DMS153 (cell line): ENCODE measurements at regions not wholly inside any gene's neighbourhood (a gene's known extent, or its start where the extent isn't known, plus 50 kb on each side); places are given as distances from the start of the nearest gene placed in this dataset.
"Not testable (repeated sequence)": the region's sequence is repeated elsewhere in the genome, so short reads cannot be mapped to it uniquely, and the experiment has no call there.

Experiments
- DNase-seq: peaks from one replicate; lab custom pipeline; 2025; lab: John Stamatoyannopoulos, UW

DNA sequence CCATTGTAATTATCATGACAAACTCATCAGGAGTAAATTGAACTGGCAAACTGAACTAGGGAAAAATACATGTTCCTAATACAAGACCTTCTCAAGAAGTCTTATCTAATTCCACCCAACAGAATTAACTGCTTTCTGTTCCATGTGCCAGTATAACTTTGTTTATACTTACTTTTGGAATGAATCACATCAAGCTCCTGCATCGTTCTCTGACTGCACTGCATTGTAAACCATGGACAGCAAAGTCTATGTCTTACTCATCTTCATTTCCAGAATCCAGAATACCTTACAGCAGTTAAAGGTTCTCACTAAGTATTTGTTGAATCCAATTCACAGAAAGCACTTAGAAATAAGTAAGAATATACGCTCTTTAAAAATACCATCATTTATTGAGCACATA, 102.8 kb downstream of the PLK2 start:
- DNase-seq, result no peak

DNA sequence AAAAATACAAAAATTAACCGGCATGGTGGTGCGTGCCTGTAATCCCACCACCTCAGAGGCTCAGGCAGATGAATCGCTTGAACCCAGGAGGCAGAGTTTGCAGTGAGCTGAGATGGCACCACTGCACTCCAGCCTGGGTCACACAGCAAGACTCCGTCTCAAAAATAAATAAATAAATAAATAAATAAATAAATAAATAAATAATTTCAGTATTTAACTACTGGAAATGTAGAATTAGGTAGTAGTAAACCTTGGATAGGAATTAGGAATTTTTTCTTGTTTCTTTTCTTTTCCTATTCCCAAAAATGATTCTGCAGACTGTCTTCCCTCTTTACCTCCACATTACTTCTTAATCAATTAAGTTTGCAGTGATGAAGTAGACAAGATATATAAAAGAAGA, 103.2 kb downstream of the PLK2 start:
- no peak for DNase-seq

DNA sequence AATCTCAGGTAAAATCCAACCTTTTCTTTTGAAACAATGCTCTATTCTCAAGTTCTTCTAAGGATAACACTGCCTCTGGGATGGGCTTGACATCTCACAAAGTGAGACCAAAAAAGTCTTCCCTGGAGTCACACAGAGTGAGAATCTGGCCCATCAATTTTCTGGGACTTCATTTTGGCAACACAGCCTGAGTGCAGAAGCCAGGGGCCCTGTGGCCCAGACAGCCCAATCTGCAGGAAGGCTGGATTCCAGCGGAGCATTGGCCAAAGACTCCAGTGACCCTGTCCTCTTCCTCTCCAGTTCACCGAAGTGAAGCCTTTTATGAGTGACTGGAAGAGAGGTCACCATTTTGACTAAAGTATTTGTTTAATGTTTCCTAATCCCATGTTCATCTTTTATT, 105.1 kb downstream of the PLK2 start:
- no peak for DNase-seq

DNA sequence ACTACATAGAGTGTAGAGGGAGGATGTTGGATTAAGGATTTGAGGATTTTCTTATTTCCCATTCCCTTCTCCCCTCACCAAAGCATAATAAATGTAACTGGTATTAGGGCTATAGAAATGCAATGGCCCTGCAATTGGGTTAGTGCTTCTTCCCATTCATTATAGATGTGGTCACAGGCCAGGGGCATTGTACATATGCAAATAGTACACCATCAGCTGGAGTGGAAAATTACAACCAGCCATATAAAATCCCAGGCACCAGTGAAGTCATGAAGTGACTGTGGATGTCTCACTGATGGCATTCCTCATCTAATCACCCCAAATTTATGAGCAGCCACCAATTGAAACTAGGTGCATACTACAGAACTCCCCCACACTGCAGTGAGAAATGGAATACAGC, 105.9 kb downstream of the PLK2 start:
- DNase-seq, result no peak

DNA sequence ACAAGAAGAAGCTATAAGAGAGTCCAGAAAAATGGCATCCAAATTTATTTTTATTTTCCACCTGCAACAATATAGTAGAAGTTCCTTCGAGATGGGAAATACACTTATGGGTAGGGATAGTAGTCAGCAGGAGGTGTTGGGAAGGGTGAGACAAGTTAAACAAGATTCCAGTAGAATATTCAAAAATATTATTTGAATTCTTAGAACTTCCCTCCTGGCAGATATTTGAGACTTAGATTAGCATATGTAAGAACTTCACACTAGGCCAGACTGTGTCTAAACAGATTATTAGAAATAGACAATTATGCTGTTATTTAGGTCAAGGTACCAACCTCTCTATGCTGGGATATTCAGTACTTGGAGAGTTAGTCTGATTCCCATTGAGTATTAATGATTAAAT, 108.7 kb downstream of the PLK2 start:
- no peak for DNase-seq

DNA sequence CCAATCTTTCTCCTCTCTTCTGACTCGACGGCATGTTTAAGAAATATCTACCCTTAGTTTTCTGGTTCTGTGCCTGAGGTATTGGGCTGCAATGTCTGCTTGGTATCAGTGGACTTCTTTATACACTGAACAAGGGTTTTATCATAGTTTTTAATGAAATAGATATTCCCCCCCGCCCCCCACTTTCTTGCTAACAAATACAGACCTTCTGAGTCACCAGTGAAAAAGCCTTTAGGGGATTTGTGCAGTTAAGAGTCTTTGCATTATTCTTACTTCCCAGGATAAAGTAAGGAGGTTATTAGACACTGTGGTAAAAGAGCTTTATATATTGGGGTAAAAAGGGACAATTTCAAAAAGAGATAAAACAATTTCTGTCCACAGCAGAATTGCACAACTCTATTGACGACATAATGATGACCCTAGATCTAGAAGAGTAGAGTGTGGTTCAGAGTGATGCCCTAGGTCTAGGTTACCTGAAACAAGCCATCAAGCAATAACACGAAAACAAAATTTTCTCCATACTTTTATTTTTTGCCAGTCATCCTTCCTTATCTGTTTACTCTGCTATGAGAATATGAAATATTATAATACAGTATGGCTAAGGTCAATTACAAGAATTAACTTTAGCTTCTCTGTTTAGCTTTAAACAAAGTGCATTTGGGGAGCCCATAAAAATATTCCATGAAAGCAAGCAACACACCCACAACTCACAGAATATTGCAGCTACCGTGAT, 110.7 kb downstream of the PLK2 start:
- DNase-seq, result no peak

DNA sequence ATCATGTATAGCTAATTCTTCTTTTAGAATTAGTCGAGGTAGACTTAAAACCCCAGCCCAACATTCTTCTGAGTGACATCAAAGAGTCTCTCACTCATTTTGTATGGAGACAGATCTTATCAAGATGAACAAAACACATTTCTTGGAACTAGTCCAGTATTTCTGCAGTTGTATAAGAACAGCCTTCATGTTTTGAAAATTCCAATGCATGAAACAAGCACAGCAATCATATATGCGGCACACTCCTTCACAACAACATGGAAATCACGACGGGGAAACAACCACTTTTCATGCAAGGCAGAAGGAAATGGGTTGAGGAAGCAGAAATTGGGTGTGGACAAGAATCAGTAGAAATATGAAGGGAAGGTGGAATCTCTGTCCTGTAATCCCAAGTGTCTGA, 113.8 kb downstream of the PLK2 start:
- no peak for DNase-seq

DNA sequence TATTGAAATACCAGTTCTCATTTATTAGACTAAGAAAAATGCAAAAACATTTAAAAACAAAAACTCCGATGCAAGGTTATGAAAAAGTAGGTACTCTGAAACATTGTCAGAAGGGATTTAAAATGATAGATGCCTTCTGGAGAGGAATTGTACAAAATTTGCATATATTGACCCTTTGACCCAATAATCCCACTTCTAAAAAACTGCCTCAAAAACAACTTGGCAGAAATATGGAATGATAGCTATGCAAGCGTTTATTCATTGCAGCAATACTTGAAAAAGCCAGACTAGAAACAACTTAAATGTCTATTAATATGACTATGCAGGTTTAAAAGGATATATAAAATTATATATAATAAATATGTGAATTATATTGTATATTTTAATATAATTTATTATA, 118.4 kb downstream of the PLK2 start:
- no peak for DNase-seq

DNA sequence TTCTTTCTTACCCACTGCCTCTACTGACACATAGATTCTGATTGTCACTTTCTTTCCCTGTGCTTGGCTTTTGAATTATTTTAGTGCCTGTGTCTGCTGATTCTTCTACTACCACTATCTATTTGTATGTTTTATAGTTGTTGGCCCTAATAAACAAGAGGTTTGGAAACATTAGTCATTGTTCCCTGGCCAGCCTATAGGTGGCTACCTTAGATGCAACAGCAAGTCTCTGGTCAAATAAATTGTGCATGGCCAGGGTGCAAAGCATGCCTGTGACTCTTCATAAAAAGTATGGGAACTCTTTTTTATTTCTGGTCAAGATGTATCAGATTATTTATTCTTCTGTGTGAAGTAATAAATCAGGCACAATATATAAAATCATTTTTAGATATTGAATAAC, 124.4 kb downstream of the PLK2 start:
- no peak for DNase-seq

DNA sequence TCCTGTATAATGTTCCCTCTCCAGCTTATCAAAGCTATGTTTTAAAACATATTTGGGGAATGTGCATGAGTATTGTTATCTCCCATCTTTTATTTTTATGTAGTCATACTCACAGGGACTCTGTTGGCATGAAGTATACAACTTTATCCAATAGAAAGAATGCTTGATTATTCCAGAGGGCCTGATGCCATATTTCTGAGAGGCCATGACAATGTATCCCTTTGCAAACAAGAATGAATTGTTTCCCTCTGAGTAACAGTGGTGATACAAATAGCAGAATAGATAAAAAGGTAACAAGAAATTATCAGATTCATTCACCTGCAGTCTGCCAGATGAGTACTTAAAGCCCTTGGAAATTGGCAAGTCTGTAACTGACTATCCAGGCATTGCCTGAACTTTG, 125.9 kb downstream of the PLK2 start:
- no peak for DNase-seq

DNA sequence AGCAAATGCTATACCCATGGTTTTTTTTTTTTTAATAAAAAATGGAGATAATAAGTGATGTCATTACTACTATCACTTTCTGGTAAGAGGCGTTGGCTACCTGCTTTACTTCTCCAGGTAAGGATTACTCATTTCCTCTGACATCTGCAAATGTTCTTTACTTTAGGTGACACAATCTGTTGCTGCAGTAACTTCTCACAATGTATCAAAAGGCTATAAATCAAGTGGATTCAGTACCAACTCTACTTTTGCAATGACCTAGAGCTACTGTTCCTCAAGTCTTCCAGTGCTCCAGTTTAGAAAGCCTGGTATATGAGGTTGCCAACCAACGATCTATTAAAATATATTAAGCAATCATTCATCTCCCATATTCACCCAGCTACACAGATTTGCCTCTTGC, 129.1 kb downstream of the PLK2 start:
- no peak for DNase-seq

DNA sequence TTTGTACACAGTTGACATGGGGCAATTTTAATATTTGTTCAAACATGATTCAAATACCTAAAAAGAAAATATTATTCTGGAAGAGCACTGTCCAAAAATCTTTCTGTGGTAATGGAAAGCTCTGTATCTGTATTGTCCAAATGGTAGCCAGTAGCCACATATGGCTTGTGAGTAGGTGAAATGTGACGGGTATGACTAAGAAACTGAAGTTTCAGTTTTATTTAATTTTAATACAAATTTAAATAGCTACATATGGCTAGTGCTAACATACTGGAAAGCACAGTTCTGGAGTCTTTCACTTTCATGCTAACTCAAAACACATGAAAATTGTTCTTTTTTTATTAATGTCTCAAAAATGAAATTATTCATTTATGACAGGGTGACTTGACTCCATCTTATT, 132.6 kb downstream of the PLK2 start:
- DNase-seq, result no peak

DNA sequence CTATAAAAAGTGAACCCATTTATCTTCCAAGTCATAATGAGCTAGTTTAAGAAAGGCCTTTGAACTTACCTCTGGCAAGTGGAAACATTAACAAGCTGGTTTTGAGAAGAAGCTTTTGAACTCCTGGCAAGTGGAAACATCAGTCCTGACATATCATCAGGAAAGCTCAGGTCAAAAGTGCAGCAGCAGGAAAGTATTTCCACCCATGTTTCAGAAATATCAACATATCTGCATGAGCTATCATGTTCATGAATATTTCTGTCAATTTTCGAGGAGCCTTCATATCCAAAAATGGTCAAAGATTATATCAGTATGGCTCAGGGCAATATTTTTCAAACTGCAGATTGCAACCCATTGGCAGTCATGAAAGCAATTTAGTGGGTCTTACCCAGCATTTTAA, 133.9 kb downstream of the PLK2 start:
- no peak for DNase-seq

DNA sequence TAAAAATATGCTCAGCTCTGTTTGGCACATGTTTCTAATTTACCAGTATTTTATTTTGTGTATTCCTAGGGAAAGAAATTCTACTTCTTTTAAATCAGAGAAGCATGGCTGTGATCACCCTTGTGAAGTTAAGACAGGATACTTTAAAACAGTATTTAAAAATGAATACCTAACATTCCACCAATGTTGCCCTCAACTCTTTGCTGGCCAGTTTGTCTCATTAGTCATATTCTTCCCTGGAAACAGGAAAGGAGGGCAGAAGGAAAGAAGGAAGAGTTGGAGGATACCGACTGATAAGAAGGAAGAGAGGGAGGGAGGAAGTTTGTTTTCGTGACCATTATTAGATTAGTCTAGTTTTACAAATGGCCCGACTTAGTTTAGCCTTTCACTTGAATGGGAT, 137.4 kb downstream of the PLK2 start:
- DNase-seq, result no peak

DNA sequence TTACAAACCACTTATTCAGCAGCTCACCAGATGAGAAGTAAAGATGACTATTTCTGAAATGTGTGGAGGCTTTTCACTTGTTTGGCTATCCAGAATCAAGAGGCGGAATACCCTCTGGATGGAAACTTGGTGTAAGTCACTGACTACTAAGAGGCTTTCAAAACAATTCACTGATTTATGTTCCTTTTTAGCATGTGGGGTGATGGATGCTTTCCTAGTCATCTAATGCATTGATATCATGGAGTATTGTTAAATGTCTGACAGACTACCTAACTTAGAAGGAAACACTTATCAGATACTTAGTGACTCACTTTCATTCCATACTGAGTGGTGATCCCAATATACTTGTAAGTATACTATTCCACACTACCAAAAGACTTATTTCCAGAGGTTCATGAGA, 141.4 kb downstream of the PLK2 start:
- DNase-seq, result no peak

DNA sequence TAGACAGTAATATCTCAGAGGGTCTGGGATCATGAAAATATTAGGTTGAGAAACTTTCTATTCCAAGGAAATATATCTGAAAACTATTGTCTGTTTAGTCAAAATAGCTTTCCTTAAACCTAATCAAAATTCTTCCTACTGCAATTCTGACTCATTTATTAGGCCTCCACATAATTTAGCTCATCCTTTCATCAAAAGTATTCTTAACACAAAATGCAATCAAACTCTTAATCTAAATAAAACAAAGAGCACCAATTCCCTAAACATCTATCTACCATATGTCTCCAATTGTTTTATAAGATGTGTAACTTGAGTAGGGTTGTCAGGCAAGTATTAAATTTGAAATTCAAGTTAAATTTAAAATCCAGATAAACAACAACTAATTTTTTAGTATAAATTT, 142.1 kb downstream of the PLK2 start:
- no peak for DNase-seq

DNA sequence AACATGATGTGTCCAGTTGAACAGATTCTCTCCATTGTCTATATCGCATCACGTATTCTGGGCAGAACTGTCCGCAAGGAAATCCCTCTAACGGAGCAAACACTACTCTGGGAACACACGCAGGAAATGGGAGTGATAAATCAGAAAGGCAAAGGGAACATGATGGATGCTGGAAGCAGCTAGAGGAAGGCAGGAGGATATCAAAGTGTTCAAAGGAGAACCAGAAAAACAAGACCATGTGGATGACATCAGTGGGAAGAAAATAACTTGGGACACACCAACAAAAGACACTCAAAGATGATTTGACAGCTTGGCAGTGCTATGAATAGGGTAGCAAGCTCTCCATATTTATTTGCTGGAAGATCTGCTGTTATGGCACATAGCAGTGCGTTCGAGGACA, 142.9 kb downstream of the PLK2 start:
- no peak for DNase-seq

DNA sequence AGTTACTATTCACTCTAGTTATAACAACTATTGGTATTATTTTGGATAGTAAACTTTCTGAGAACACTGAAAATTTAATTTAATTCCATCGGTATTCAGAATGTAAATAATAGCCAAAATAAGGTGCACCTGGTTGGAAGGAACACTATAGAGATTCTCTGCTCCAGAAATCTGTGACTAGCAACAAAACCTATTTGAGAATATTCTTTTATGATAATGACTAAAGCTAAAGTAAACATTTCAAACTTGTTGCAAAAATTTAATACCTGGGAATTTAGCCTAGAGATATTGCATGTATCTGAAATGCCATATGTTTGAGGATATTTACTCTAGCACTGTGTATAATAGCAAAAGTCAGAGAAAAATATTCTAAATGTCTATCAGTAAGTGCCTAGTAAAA, 144.1 kb downstream of the PLK2 start:
- no peak for DNase-seq

DNA sequence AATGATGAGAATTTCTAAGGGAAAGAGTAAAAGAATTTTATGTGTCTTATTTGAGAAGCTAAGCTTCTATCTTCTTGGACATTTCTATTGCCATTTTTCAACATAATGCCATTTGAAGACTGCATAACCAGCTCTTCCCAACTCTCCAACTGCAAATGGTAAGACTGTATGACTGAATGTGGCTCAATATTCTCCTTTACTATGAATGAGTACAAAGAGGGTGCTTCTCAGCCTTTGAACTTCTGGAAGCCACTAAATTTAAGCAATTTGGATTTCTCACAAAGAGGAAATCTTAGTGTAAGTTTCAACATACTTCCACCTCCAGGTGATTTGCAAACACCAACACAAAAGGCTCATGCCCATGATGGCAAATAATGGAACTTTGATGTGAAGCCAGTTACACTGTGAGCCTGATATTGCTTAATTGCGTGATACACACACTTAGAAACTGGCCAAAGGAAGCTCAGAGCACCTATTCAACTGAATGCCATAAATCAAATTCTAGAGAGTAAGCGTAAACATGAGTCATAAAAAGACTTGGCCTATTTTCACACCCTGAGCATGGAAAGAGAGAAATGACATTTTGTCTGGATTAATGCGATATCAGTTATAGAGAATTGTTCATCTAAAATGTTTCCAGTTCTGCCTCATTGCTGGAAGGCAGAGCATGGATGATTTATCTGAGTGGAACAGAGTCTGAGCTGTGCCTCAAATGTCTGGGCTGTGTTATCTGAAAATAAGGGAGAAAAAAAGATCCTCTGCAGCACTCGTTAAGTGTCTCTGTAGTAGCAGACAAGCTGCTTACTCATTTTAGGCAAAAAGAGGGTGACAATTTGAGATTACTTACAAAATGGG, 145.3 kb downstream of the PLK2 start:
- peak; percentile 30 for DNase-seq

DNA sequence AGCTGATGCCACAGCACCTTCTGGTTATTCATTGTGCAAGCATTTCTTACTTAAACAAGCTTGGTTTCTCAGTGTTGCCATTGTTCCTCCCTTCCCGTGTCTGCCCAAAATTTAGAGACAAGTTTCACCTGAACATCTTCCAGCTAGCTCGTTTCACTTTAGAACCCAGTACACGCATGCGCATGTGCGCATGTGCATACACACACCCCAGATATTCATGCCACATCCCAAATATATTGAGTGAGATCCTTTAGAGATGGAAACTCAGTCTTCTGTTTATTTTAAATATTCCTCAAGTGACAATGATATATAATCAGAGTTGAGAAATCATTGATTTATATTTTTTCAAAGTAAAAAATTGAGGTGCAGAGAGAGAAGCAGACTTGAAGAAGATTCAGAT, 147.6 kb downstream of the PLK2 start:
- DNase-seq, result no peak

DNA sequence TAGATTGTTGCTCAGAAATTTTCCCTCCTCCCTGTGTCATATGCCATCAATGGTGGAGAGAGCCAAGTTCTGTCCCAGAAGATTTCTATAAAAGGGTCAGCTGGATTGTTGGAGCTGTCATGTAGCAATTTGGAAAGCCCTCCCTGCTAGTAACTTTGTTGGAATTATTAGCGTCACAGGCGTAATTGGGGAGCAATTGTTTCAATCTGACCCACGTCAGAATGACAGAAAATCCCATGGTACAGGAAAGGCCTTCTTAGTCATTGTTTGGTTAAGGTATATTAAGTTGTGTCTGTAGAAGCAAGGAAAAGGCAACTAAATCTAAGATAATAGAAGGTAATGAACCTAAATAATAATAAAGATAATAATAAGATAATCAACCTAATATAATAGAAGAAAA, 148.4 kb downstream of the PLK2 start:
- no peak for DNase-seq

DNA sequence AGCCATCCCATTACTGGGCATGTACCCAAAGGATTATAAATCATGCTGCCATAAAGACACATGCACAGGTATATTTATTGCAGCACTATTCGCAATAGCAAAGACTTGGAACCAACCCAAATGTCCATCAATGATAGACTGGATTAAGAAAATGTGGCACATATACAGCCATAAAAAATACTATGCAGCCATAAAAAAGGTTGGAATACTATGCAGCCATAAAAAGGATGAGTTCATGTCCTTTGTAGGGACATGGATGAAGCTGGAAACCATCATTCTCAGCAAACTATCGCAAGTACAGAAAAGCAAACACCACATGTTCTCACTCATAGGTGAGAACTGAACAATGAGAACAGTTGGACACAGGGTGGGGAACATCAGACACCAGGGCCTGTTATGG, 151.5 kb downstream of the PLK2 start:
- not testable (repeated sequence) for DNase-seq

DNA sequence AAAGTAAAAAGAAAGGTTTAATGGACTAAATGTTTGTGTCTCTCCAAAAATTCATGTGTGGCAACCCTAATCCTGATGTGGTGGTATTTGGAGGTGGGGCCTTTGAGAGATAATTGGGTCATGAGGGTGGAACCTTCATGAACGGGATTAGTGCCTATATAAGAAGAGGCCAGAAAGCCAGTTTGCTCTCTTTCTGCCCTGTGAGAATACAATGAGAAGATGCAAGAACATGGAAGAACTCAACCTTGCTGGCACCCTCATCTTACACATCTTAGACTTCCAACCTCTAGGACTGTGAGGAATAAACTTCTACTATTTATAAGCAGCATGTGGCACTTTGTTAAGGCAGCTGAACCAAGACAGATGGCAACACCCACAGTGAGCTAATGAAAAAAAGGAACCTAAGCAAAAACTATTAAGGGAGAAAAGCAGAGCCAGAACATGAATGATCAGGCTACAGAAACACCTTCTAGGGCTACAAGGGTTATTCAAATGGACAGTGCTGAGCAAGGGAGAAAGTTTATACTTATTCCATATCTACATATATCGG, 159.5 kb downstream of the PLK2 start:
- DNase-seq, result no peak
